Activated CD4-positive, alpha-beta T cell treated with anti-CD3 and anti-CD28 coated beads, Interleukin-2, amount 50 U/mL, for 24 hours (primary cell): ENCODE measurements at regions not wholly inside any gene's neighbourhood (a gene's known extent, or its start where the extent isn't known, plus 50 kb on each side); places are given as distances from the start of the nearest gene placed in this dataset.

Experiments used
- DNase-seq, 2 donors: peaks; one replicate each; pipeline ENCODE4 v3.0.0-alpha.2; 2020; ENCODE audit warnings: low read depth in 1 of 2, low spot score in 1 of 2

- DNase-seq = no peak
Observed at GRCh38 chr15:62459875-62460274, 294.8 kb upstream of the C2CD4B start.

DNA sequence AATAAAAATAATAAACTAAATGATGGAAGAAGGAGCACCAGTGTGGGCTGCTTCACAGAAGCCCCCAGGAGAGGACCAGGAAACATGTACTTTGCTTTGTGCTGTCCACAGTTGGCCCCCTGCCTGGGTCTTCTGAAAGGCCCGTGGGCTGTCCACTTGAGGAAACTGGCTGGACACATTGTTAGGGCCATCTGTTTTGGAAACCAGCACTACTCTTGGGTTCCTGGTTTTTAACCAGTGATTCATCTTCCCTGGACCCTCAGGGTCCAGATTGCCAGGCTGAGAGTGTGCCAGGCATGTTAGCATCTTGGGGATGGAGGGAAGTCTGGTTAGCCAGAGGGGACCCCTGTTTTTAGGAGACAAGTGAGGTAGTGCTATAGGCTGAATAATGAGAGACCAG is 297.2 kb upstream of the C2CD4B start:
- no peak for DNase-seq

DNA sequence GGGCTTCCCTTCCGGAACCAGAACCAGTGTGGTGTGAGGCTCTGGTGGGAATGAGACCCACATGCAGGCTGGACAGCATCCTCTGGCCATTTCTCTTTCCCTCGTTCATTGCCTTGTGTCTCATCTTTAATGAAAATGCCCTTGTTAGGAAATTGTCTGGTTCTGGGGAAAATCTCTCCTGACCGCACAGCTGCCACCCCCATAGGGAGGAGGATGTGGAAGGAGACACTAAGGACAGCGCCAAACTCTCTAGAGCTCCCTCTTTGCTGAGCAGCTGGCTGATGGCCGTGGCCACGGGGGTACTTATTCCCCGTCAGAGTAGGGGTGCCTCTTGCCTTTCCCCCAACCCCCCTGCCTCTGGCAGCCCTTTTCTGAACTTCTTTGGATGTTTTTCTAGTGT is 297.6 kb upstream of the C2CD4B start:
- DNase-seq = no peak

GRCh38 chr15:62464705-62465104 is 299.6 kb upstream of the C2CD4B start:
- DNase-seq = no peak

DNA sequence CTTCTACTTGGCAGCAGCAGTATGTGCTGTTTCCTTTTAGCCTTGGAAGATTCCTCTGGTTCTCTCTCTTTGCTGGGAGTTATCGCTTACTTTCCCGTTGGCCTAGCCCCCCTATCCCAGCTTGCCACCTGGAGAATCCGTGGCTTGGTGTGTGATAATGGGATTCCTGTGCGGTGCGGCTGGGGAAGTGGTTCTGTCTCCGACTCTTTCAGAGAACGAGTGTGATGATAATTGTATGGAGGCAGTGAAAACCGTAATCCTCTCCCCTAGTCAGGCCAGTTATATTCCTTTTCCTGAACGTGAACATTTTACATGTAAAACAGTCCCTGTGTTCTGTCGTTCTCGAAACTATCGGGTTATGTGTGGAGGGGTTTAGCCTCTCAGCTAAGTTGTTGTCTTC is 300.1 kb upstream of the C2CD4B start:
- no peak for DNase-seq

DNA sequence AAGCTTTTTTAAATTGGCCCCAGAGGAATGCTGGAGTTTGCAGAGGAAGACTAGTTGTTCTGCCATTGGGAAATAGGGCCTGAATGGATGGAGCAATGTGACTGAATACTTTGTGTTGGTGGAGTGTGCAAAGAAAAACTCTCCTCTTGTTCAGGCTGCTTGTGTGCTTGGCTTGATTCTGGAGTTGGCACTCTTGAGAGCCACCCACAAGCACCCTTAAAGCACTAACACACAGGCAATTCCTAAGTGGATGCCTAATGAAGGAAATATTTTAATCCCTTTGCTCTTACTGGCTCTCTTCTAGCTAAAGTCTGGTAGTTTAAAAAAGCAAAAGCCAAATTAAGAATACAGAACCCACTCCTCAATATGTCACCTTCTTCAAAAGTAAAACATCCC is 304.4 kb upstream of the C2CD4B start:
- no peak for DNase-seq

- no peak for DNase-seq
Observed at GRCh38 chr15:62469874-62470688, 305.0 kb upstream of the C2CD4B start.

- no peak for DNase-seq
Observed at GRCh38 chr15:62472616-62473299, 307.7 kb upstream of the C2CD4B start.

GRCh38 chr15:62474021-62474770 is 309.1 kb upstream of the C2CD4B start:
- no peak for DNase-seq

DNA sequence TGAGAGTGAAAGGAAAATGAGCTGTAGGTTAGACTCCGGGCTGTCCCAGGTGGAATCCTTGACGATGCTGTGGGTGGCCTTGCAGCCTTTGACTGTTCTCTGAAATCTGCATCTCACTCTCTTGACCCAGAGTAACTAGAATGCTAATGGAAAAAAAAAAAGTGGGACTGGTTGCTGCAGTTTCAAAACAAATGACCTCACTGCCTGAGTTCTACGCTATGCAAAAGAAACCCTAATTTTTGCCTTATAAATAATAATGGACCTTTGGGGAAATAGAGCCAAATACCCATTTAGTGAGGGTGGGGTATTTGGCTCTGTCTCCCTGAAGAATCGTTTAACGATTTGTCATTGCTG is 309.7 kb upstream of the C2CD4B start:
- DNase-seq = no peak

GRCh38 chr15:62475591-62475990 is 310.5 kb upstream of the C2CD4B start:
- no peak for DNase-seq

GRCh38 chr15:62476163-62476562 is 311.1 kb upstream of the C2CD4B start:
- no peak for DNase-seq

GRCh38 chr15:62477929-62478328 is 312.8 kb upstream of the C2CD4B start:
- DNase-seq = no peak

- no peak for DNase-seq
Observed at GRCh38 chr15:62482785-62483429, 317.8 kb upstream of the C2CD4B start.

GRCh38 chr15:62483814-62484213 is 318.7 kb upstream of the C2CD4B start:
- no peak for DNase-seq

GRCh38 chr15:62485170-62485720 is 320.2 kb upstream of the C2CD4B start:
- no peak for DNase-seq

DNA sequence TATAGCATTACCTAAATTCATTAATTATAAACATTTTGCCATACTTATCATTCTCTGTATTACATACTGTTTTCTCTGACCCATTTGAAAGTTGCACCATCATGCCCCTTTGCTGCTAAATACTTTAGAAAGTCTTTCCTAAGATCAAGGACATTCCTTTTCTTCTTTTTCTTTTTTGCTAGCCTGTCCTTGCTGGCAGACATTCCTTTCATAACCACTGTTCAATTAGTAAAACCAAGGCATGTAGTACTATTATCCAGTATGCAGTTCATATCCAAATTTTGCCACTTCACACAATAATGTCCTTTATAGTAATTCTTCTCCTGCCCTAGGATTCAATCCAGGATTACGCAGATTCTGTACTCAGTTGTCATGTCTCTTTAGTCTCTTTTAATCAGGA is 321.0 kb upstream of the C2CD4B start:
- no peak for DNase-seq

- DNase-seq = no peak
Observed at GRCh38 chr15:62488387-62488786, 323.3 kb upstream of the C2CD4B start.

- no peak for DNase-seq
Observed at GRCh38 chr15:62491642-62492041, 326.6 kb upstream of the C2CD4B start.

- no peak for DNase-seq
Observed at GRCh38 chr15:62492900-62493299, 327.8 kb upstream of the C2CD4B start.

GRCh38 chr15:62494197-62494596 is 329.1 kb upstream of the C2CD4B start:
- DNase-seq = no peak
